ENCODE measurements at regions not wholly inside any gene's neighbourhood (a gene's known extent, or its start where the extent isn't known, plus 50 kb on each side); places are given as distances from the start of the nearest gene placed in this dataset.
"Not testable (repeated sequence)": the region's sequence is repeated elsewhere in the genome, so short reads cannot be mapped to it uniquely, and the experiment has no call there.

- no peak for DNase-seq (ENCODE audit: low spot score)
These were observed 119.7 kb downstream of the DTL start for GRCh38 chr1:212155219-212155618.

GRCh38 chr1:212157252-212157651 is 121.7 kb downstream of the DTL start:
- DNase-seq (ENCODE audit: low spot score): no peak

GRCh38 chr1:212158912-212159796 is 123.6 kb downstream of the DTL start:
- DNase-seq (ENCODE audit: low spot score): no peak

- peak; percentile 61 for DNase-seq (ENCODE audit: low spot score)
These were observed 123.9 kb upstream of the PPP2R5A start for GRCh38 chr1:212161231-212161781.

- DNase-seq (ENCODE audit: low spot score): peak; percentile 5
These were observed 122.6 kb upstream of the PPP2R5A start for GRCh38 chr1:212162635-212163034.

- no peak for DNase-seq (ENCODE audit: low spot score)
These were observed 120.9 kb upstream of the PPP2R5A start for GRCh38 chr1:212164095-212164872.

- no peak for DNase-seq (ENCODE audit: low spot score)
These were observed 119.0 kb upstream of the PPP2R5A start for GRCh38 chr1:212166244-212166643.

GRCh38 chr1:212166644-212167043 is 118.6 kb upstream of the PPP2R5A start:
- DNase-seq (ENCODE audit: low spot score): no peak

- no peak for DNase-seq (ENCODE audit: low spot score)
These were observed 118.1 kb upstream of the PPP2R5A start for GRCh38 chr1:212167098-212167497.

GRCh38 chr1:212173567-212173966 is 111.6 kb upstream of the PPP2R5A start:
- DNase-seq (ENCODE audit: low spot score): no peak

GRCh38 chr1:212174295-212174694 is 110.9 kb upstream of the PPP2R5A start:
- not testable (repeated sequence) for DNase-seq (ENCODE audit: low spot score)

- no peak for DNase-seq (ENCODE audit: low spot score)
These were observed 107.7 kb upstream of the PPP2R5A start for GRCh38 chr1:212177542-212177941.

GRCh38 chr1:212178851-212179250 is 106.4 kb upstream of the PPP2R5A start:
- DNase-seq (ENCODE audit: low spot score): no peak

GRCh38 chr1:212179394-212180076 is 105.7 kb upstream of the PPP2R5A start:
- DNase-seq (ENCODE audit: low spot score): peak; percentile 50

GRCh38 chr1:212181015-212181882 is 104.0 kb upstream of the PPP2R5A start:
- no peak for DNase-seq (ENCODE audit: low spot score)

GRCh38 chr1:212182171-212182570 is 103.0 kb upstream of the PPP2R5A start:
- DNase-seq (ENCODE audit: low spot score): no peak

GRCh38 chr1:212182579-212182978 is 102.6 kb upstream of the PPP2R5A start:
- DNase-seq (ENCODE audit: low spot score): no peak

GRCh38 chr1:212186427-212187207 is 98.6 kb upstream of the PPP2R5A start:
- no peak for DNase-seq (ENCODE audit: low spot score)

GRCh38 chr1:212188599-212189351 is 96.4 kb upstream of the PPP2R5A start:
- DNase-seq (ENCODE audit: low spot score): no peak

GRCh38 chr1:212189352-212189738 is 95.9 kb upstream of the PPP2R5A start:
- no peak for DNase-seq (ENCODE audit: low spot score)
